ENCODE measurements at regions not wholly inside any gene's neighbourhood (a gene's known extent, or its start where the extent isn't known, plus 50 kb on each side); places are given as distances from the start of the nearest gene placed in this dataset.

GRCh38 chr4:4759232-4759631, 100.2 kb upstream of the MSX1 start:
- TF ChIP-seq CBX5 (IDR thresholded peaks at IDR 0.05; ENCODE audit: low read depth) (no peak), SKIL (IDR thresholded peaks at IDR 0.05; ENCODE audit: low read depth, poor library complexity, severe bottlenecking) (no peak), CTCF (IDR thresholded peaks at IDR 0.05 in 2 of 3, conservative IDR thresholded peaks at IDR 0.05 in 1 of 3; ENCODE audit: control insufficient read depth in 2 of 3, extremely low read depth in 1 of 3, insufficient read depth in 1 of 3, low read depth in 3 of 3, low read length in 3 of 3) (no peak), SMC3 (IDR thresholded peaks at IDR 0.05; ENCODE audit: borderline replicate concordance, low read length) (no peak), POLR2A (IDR thresholded peaks at IDR 0.05; ENCODE audit: low read depth, low read length) (no peak), CEBPZ (IDR thresholded peaks at IDR 0.05; ENCODE audit: low read depth, low read length) (no peak), ZNF274 (IDR thresholded peaks at IDR 0.05; ENCODE audit: insufficient read depth, insufficient read length) (no peak), NR2C1 (IDR thresholded peaks at IDR 0.05) (no peak)

Measured in GM12878 (cell line).